Neural cell (in vitro differentiated cells): ENCODE measurements at regions not wholly inside any gene's neighbourhood (a gene's known extent, or its start where the extent isn't known, plus 50 kb on each side); places are given as distances from the start of the nearest gene placed in this dataset.

Source experiments
- CTCF ChIP-seq: fragments of 450-650 bp; IDR thresholded peaks from 2 replicates; pipeline ENCODE4 v1.5.1; 2014; ENCODE audit warnings: antibody characterized with exemption, mild to moderate bottlenecking, moderate library complexity; ENCODE audit not compliant: poor library complexity, severe bottlenecking
- EP300 ChIP-seq: fragments of 450-650 bp; conservative IDR thresholded peaks from 2 replicates; pipeline ENCODE4 v1.6.1; 2014; ENCODE audit warnings: antibody characterized with exemption, mild to moderate bottlenecking, moderate library complexity; ENCODE audit not compliant: poor library complexity, severe bottlenecking
- EZH2 ChIP-seq: fragments of 200-600, 300-800 bp; shearing (Covaris generic), sonication (generic); IDR thresholded peaks from 2 replicates; pipeline ENCODE4 v1.6.1; 2014; ENCODE audit warnings: antibody characterized with exemption, low read length, borderline replicate concordance, mild to moderate bottlenecking; ENCODE audit not compliant: insufficient read depth, poor library complexity, severe bottlenecking
- POLR2AphosphoS5 ChIP-seq: IDR thresholded peaks from 2 replicates; pipeline ENCODE4 v1.6.1; 2012
- RAD21 ChIP-seq: fragments of 450-650 bp; conservative IDR thresholded peaks from 2 replicates; pipeline ENCODE4 v1.6.1; 2014; ENCODE audit warnings: antibody characterized with exemption, mild to moderate bottlenecking, moderate library complexity
- REST ChIP-seq: IDR thresholded peaks from 2 replicates; pipeline ENCODE4 v1.6.1; 2012; ENCODE audit warnings: borderline replicate concordance
- TAF1 ChIP-seq: IDR thresholded peaks from 2 replicates; pipeline ENCODE4 v1.6.1; 2012; ENCODE audit warnings: low read depth

GRCh38 chr14:30221546-30221945, 293.9 kb upstream of the PRKD1 start:
- TF ChIP-seq CTCF (no peak), EZH2 (no peak), POLR2AphosphoS5 (no peak), EP300 (no peak), RAD21 (no peak), REST (no peak), TAF1 (no peak)
